ENCODE measurements at regions not wholly inside any gene's neighbourhood (a gene's known extent, or its start where the extent isn't known, plus 50 kb on each side); places are given as distances from the start of the nearest gene placed in this dataset.

DNA sequence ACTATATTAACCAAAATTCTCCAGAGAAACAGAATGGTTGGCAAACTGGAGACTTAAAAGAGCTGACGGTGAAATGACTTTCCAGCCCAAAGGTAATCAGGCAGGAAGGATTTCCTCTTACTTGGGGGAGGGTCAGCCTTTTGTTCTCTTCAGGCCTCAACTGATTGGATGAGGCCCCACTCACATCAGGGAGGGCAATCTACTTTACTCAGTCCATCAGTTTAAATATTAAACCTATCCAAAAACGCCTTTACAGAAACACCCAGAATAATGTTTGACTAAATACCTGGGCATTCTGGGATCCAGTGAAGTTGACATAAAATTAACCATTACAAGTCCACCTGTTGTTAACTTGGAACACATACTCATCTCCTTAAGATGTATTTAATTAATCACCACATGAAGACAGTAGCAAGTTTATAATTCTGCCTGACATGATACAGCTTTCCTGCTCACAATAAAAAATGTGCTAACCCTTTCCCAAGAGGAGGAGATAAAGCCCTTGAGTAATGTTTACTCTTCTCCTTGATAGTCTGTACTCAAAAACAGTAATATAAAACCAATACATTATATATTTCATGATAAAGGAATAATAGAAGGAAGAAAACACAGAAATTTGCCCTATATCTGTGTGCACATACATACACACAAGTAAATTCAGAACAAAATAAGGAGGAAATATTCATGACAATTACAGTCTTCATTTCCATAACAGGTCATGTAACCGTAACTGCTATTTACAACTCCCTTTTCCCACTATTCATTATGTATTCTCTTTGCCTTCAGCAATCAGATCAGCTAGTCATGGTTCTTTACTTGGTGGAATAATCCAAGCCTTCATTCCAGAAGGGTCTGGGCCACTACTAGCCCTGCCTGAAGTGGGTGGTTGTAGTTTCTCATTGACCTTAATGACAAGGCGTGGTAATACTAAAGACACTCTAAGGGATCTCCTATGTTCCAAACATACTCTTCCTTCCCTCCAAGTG is 107.5 kb upstream of the RUNX1 start:
- H3K4me1 Mint-ChIP-seq (ENCODE audit: low read depth): peaks cover 13% of the 10 kb centered on the region
- H3K27me3 Mint-ChIP-seq (ENCODE audit: low read depth): no peaks in the 10 kb centered on the region
- H3K36me3 Mint-ChIP-seq (ENCODE audit: low read depth): peaks cover 3% of the 10 kb centered on the region
- TF ChIP-seq, protein P1, sequence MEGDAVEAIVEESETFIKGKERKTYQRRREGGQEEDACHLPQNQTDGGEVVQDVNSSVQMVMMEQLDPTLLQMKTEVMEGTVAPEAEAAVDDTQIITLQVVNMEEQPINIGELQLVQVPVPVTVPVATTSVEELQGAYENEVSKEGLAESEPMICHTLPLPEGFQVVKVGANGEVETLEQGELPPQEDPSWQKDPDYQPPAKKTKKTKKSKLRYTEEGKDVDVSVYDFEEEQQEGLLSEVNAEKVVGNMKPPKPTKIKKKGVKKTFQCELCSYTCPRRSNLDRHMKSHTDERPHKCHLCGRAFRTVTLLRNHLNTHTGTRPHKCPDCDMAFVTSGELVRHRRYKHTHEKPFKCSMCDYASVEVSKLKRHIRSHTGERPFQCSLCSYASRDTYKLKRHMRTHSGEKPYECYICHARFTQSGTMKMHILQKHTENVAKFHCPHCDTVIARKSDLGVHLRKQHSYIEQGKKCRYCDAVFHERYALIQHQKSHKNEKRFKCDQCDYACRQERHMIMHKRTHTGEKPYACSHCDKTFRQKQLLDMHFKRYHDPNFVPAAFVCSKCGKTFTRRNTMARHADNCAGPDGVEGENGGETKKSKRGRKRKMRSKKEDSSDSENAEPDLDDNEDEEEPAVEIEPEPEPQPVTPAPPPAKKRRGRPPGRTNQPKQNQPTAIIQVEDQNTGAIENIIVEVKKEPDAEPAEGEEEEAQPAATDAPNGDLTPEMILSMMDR (IDR thresholded peaks at IDR 0.05): no peak
- no peak overlapping the region for H3K27ac Mint-ChIP-seq (ENCODE audit: unreplicated experiment)
- peaks cover 17% of the 10 kb centered on the region for H3K9me3 Mint-ChIP-seq (ENCODE audit: low read depth)
- DNase-seq (ENCODE audit: low spot score): no peak
- H3K4me3 Mint-ChIP-seq (ENCODE audit: unreplicated experiment): no peak overlapping the region

DNA sequence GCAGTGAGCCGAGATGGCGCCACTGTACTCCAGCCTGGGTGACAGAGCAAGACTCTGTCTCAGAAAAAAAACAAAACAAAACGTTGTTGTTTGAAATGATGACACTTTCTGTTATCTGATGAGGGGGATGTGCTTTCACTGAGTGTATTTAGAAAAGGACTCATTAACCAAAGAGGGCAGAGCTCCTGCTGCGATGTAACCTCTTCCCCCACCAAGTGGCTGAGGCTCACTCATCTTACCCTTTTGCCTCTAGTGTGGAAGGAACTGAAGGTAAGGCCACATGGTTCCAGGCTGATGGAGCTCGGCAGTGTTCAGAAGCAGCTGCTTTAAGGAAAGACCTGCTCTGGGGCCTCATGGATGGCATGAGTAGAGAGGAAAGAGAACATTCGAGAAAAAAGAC is 105.7 kb upstream of the RUNX1 start:
- no peak for DNase-seq (ENCODE audit: low spot score)
- peaks cover 7% of the 10 kb centered on the region for H3K36me3 Mint-ChIP-seq (ENCODE audit: low read depth)

DNA sequence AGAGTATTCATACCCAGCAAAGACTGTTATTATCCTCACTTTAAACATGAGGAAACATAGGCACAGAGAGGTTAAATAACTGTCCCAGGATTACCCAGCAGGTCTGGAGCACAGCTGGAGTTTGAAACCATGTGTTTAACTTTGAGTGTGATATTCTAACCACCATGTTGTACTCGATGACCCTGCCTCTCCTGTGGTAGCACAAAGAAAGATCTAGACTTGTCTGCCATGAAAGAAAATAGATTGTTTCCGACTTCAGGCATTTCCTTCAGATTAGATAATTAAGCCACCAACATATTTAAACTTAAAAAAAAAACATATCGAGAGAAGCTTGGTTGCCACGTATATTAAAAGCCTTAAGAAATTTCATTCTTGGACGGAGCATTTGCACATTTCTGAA is 104.6 kb upstream of the RUNX1 start:
- Mint-ChIP-seq H3K27me3 (ENCODE audit: low read depth) (no peaks in the 10 kb centered on the region), H3K27ac (ENCODE audit: unreplicated experiment) (no peak overlapping the region), H3K36me3 (ENCODE audit: low read depth) (peaks cover 7% of the 10 kb centered on the region), H3K4me3 (ENCODE audit: unreplicated experiment) (no peak overlapping the region), H3K9me3 (ENCODE audit: low read depth) (peaks cover 22% of the 10 kb centered on the region), H3K4me1 (ENCODE audit: low read depth) (peaks cover 29% of the 10 kb centered on the region)
- no peak for DNase-seq (ENCODE audit: low spot score)
- TF ChIP-seq, protein P1 (IDR thresholded peaks at IDR 0.05): no peak

More for the DNA sequence above, 105.7 kb upstream of the RUNX1 start:
- no peaks in the 10 kb centered on the region for H3K27me3 Mint-ChIP-seq (ENCODE audit: low read depth)
- peaks cover 28% of the 10 kb centered on the region for H3K4me1 Mint-ChIP-seq (ENCODE audit: low read depth)
- no peak overlapping the region for H3K4me3 Mint-ChIP-seq (ENCODE audit: unreplicated experiment)
- TF ChIP-seq, protein P1 (IDR thresholded peaks at IDR 0.05): no peak
- no peak overlapping the region for H3K27ac Mint-ChIP-seq (ENCODE audit: unreplicated experiment)
- H3K9me3 Mint-ChIP-seq (ENCODE audit: low read depth): peaks cover 28% of the 10 kb centered on the region

DNA sequence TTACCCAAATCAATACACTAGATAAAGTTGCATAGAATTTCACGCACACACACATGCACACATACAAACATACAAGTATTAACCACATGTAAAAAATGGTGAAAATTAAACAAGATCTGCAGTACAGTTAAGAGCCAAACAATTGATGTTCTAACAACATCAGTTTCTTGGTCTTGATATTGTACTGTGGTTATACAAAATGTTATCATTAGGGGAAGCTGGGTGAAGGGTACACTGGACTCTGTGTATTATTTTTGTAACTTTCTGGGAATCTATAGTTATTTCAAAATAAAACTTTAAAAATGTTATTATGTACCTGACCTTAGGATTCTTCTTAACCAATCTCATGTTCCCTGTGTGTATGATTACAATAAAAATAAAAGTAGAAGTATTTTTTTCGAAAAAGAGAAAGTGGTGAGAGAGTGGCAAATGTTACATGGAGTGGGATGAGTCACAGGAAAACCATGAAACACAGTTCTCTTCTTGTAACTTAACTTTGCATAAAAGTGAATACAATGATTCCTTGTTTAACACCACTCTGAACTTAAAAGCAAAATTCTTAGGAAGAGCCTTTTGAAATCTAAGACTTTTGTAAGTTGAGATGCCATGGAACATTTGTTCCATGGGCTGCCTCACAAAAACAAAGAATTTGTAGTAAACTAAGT is 101.6 kb upstream of the RUNX1 start:
- H3K27me3 Mint-ChIP-seq (ENCODE audit: low read depth): no peaks in the 10 kb centered on the region
- H3K4me3 Mint-ChIP-seq (ENCODE audit: unreplicated experiment): no peak overlapping the region
- TF ChIP-seq, protein P1 (IDR thresholded peaks at IDR 0.05): no peak
- peaks cover 17% of the 10 kb centered on the region for H3K9me3 Mint-ChIP-seq (ENCODE audit: low read depth)
- no peak for DNase-seq (ENCODE audit: low spot score)
- peaks cover 34% of the 10 kb centered on the region for H3K4me1 Mint-ChIP-seq (ENCODE audit: low read depth)
- H3K36me3 Mint-ChIP-seq (ENCODE audit: low read depth): peaks cover 5% of the 10 kb centered on the region
- peak overlapping the region; percentile 75 for H3K27ac Mint-ChIP-seq (ENCODE audit: unreplicated experiment)

DNA sequence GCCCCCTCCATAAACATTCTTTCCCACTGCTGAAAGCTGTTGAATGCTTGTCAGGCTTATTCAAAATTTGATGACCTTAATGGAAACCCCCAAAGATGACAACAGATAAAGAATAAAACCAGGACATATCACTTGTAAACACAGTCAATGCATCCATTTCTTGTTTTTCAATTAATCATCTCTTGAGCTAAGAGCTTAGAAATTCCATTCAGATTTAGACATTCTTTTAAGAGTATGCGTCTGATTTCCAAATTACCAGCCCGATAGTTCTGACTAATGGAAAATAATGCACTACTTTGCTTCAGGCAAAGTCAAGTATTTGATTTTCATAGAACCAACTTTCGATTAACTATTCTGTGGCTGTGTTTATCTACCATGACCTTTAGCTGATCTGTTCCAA is 100.6 kb upstream of the RUNX1 start:
- Mint-ChIP-seq H3K4me3 (ENCODE audit: unreplicated experiment) (no peak overlapping the region), H3K9me3 (ENCODE audit: low read depth) (peaks cover 17% of the 10 kb centered on the region), H3K4me1 (ENCODE audit: low read depth) (peaks cover 39% of the 10 kb centered on the region), H3K36me3 (ENCODE audit: low read depth) (peaks cover 5% of the 10 kb centered on the region), H3K27me3 (ENCODE audit: low read depth) (no peaks in the 10 kb centered on the region), H3K27ac (ENCODE audit: unreplicated experiment) (peak overlapping the region; percentile 75)
- no peak for DNase-seq (ENCODE audit: low spot score)
- TF ChIP-seq, protein P1 (IDR thresholded peaks at IDR 0.05): no peak
